Esophagus (tissue), 2 donors: ENCODE measurements at regions not wholly inside any gene's neighbourhood (a gene's known extent, or its start where the extent isn't known, plus 50 kb on each side); places are given as distances from the start of the nearest gene placed in this dataset.
"Not testable (repeated sequence)": the region's sequence is repeated elsewhere in the genome, so short reads cannot be mapped to it uniquely, and the experiment has no call there.

ENCODE experiments used
- H3K27ac ChIP-seq, 2 donors: one replicate each; pipeline ENCODE4 v1.5.1; 2013; ENCODE audit warnings: low read depth in 2 of 2, mild to moderate bottlenecking in 2 of 2, inconsistent platforms in 1 of 2, low read length in 1 of 2, moderate library complexity in 1 of 2
- H3K27me3 ChIP-seq, 2 donors: one replicate each; pipeline ENCODE4 v1.6.1; 2013; ENCODE audit warnings: low read length in 2 of 2, control low read depth in 1 of 2, mild to moderate bottlenecking in 1 of 2; ENCODE audit not compliant: insufficient read depth in 2 of 2, control insufficient read depth in 1 of 2
- H3K36me3 ChIP-seq, 2 donors: one replicate each; pipeline ENCODE4 v1.6.1; 2013; ENCODE audit warnings: low read length in 1 of 2; ENCODE audit not compliant: control insufficient read depth in 2 of 2, insufficient read depth in 2 of 2
- H3K4me1 ChIP-seq, 2 donors: one replicate each; pipeline ENCODE4 v1.6.1; 2013; ENCODE audit warnings: low read length in 1 of 2; ENCODE audit not compliant: control insufficient read depth in 2 of 2, insufficient read depth in 2 of 2
- H3K4me3 ChIP-seq, 2 donors: one replicate each; pipeline ENCODE4 v1.5.1; 2013; ENCODE audit warnings: low read length in 2 of 2, mild to moderate bottlenecking in 2 of 2, low read depth in 1 of 2, moderate library complexity in 1 of 2
- H3K9me3 ChIP-seq, 2 donors: one replicate each; pipeline ENCODE4 v1.6.1; 2013; ENCODE audit warnings: mild to moderate bottlenecking in 2 of 2, low read depth in 1 of 2, low read length in 1 of 2, moderate library complexity in 1 of 2; ENCODE audit not compliant: control insufficient read depth in 2 of 2, insufficient read depth in 1 of 2
- WGBS, 2 donors: extraction: QIAGEN DNeasy Blood & Tissue Kit; methylation state at CpG; one replicate each; pipeline ENCODE4 v1.1.7; 2013; 5-methylcytosine and 5-hydroxymethylcytosine counted together
- donor health status: healthy with polysubstance abuse.
- donor health status: Bipolar disorder and iron deficiency.

DNA sequence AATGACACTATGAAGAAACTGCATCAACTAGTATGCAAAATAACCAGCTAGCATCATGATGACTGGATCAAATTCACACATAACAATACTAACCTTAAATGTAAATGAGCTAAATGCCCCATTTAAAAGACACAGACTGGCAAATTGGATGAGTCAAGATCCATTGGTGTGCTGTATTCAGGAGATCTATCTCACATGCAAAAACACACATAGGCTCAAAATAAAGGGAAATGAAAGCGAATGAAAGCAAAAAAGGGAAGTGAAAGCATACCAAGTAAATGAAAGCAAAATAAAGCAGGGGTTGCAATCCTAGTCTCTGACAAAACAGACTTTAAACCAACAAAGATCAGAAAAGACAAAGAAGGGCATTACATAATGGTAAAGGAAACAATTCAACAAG lies 272.3 kb upstream of the ECI2 start:
- not testable (repeated sequence) for H3K27me3 ChIP-seq, H3K9me3 ChIP-seq, H3K36me3 ChIP-seq, H3K4me1 ChIP-seq, H3K4me3 ChIP-seq, H3K27ac ChIP-seq
- 76 to 77% methylated on average over 1 of the region's 1 CpG for WGBS, 2 donors

DNA sequence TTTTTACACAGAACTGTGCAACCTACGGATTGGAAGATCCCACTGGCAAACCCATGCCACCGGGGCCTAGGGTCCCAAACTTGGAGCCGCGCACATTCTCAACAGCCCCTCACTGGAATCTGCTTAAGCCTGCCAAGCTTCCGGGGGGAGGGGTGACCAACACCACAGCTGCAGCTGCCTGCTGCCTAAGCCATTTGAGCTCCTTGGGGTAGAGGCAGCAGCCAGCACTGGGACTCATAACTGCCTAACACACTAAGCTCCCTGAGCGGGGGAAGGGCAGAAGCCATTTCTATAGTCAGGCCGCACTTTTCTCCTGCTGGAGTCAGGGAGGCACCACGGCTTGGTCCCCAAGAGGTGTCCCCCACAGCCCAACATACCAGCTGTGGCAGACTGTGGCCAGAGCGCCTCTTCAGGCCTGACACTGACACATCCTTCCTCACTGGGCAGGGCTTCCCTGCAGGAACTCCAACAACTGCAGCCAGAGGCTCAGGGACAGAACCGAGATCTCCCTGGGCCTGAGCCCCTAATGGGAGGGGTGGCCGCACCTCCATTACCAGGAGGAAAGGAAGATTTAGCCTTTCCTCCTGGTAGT lies 270.3 kb upstream of the ECI2 start:
- Histone ChIP-seq H3K4me1 (peaks cover 9 to 10% of the 10 kb centered on the region in 2 donors), H3K4me3 (no peak overlapping the region), H3K9me3 (no peaks in the 10 kb centered on the region), H3K36me3 (no peaks in the 10 kb centered on the region), H3K27me3 (no peaks in the 10 kb centered on the region), H3K27ac (no peak overlapping the region)
- 81 to 82% methylated on average over 11 of the region's 11 CpGs for WGBS, 2 donors

DNA sequence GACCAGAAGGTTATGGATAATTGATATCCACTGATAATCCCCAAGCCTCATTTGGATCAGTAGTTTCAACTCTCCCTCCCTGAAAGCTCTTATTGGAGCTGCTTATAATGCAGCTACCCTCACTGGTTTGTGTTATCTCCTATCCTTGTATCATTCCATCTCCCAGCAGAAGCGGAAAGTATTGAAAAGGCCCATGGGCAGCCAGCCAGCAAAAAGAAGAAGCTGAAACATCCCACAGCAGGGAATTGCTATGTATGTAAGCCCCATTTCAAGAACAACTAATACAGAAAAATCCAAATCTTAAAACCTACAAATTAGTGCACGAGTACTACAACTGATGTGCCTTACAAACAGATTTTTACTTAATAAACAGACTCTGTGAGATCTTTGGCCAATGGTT lies 269.0 kb upstream of the ECI2 start:
- Histone ChIP-seq H3K9me3 (no peaks in the 10 kb centered on the region), H3K27ac (no peak overlapping the region), H3K27me3 (no peaks in the 10 kb centered on the region), H3K4me3 (no peak overlapping the region), H3K4me1 (peaks cover 9 to 10% of the 10 kb centered on the region in 2 donors), H3K36me3 (no peaks in the 10 kb centered on the region)
- 81 to 87% methylated on average over 2 of the region's 2 CpGs for WGBS, 2 donors

DNA sequence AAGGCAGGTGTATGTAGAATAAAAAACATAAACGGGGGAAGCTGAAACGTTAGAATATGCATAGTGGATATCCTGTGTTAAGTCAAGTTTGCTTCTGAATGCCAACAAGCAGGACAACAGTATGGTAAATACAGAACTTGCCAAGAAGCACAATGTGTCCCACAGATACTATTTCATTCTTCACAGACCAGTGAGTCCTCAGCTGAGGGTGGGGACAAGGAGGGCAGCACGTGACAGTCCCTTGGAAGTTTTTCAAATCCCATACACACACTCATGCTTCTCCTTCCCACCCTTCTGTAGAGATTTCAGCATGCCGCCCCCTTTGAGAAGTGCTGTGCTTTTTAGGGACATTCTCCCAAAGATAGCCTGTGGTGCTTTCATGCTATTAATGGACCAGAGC lies 268.5 kb upstream of the ECI2 start:
- no peaks in the 10 kb centered on the region for H3K9me3 ChIP-seq
- H3K36me3 ChIP-seq = no peaks in the 10 kb centered on the region
- 67 to 73% methylated on average over 4 of the region's 4 CpGs for WGBS, 2 donors
- peaks cover 9 to 10% of the 10 kb centered on the region in 2 donors for H3K4me1 ChIP-seq
- H3K4me3 ChIP-seq = no peak overlapping the region
- no peaks in the 10 kb centered on the region for H3K27me3 ChIP-seq
- no peak overlapping the region for H3K27ac ChIP-seq

DNA sequence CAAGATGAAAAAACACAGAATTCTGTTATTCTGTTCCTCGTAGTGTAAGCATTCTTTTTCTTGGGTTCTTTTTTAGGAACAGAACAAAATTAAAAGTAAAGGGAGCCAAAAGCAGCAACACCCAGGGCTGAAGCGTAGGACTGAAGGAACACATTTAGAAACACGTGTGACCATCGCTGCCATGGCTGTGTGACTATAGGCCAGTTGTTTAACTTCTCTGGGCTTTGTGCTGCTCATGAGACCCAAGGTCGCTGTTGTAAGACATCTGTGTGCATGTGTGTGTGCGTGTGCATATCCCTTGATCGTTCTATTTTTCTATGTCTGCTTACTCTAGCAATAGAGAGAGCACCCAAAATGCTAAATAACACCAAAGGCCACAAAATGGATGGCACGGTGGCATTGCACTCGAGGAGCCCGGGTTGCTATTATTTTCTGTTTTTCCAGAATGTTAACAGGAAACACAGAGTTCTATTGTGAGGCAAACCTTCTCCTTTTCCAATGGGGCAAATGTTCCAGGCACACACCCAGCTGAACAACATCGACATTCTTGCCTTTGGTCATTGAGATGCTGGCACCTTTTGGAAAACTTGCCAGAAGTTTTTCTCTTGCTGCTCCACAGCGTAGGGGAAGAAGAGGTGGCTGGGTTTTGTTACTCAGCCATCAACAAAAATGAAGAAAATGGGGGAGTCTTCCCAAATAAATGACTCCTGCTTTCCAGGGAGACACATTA lies 267.8 kb upstream of the ECI2 start:
- no peaks in the 10 kb centered on the region for H3K36me3 ChIP-seq
- peaks cover 9 to 10% of the 10 kb centered on the region in 2 donors for H3K4me1 ChIP-seq
- 78 to 83% methylated on average over 12 of the region's 12 CpGs for WGBS, 2 donors
- H3K9me3 ChIP-seq = no peaks in the 10 kb centered on the region
- no peaks in the 10 kb centered on the region for H3K27me3 ChIP-seq
- no peak overlapping the region for H3K4me3 ChIP-seq
- H3K27ac ChIP-seq = no peak overlapping the region

DNA sequence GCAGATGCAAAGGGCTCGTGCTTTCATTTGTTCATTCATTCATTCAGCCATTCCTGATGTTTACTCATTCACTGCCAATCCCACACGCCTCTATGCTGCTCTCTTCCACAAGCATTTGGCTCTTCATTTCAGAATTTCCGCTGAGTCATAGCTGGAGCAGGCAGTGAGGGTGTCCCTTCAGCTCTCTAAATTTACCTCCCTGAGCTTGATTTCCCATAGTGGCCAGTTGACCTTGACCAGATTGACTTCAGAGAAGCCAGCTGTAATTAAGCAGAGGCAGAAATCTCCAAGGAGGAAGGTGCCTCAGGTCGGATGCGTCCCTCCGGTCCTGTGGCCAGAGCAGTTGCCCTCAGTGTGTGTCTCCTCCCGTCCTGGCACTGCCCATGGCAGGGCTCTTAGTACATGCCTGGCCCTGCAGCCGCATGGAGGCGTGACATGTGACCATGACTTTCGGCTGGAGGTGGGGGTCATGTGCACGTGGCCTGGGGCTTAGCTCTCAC lies 267.2 kb upstream of the ECI2 start:
- Histone ChIP-seq H3K9me3 (no peaks in the 10 kb centered on the region), H3K4me1 (peaks cover 9 to 10% of the 10 kb centered on the region in 2 donors), H3K27me3 (no peaks in the 10 kb centered on the region), H3K27ac (no peak overlapping the region), H3K36me3 (no peaks in the 10 kb centered on the region), H3K4me3 (no peak overlapping the region)
- WGBS, 2 donors = 34 to 40% methylated on average over 11 of the region's 11 CpGs

DNA sequence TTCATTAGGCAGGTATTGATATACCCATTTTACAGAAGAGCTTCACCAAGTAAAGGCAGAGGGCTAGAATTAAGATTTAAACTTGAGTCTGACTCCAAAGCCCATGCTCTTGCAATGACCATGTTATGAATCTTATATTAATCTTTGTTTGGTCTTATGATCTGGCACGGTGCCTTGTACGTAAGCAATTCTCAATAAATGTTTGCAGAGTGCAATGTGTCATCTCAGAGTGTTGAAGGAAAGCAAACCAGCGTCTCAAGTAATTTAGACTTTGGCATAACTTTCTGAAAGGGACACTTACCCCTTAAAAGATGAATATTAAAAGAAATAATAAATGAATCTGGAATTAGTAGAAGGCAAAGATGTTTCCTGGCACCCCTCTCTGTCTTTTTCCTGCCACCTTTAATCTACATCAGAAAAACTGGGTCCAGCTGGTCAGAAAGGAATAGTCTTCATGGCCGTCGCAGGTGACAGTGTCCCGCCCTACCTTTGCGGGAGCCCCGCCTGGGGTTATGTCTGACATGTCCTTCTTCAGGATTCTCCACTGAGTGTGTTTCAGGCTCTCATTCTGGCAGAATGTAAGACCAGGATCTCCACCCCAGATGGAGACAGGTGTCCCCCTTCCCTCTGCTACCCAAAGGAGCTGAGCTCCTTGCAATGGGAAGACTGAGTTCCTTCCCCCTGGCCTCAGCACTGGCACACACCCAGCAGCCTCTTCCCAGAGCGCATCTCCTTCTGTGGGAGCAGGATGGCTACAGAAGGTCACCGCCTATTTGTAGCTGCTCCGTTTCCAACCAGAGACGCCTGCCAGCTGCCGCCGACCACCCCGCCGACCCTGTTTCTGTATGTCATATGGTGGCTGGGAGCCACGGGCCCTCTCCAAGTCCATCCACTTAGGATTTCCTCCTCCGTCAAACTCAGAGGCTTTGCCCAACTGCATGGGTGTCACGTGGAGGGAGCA lies 266.3 kb upstream of the ECI2 start:
- no peak overlapping the region for H3K4me3 ChIP-seq
- H3K9me3 ChIP-seq = no peaks in the 10 kb centered on the region
- no peaks in the 10 kb centered on the region for H3K27me3 ChIP-seq
- peak overlapping the region in 1 of 2 donors; percentile 53 for H3K27ac ChIP-seq
- peaks cover 9 to 10% of the 10 kb centered on the region in 2 donors for H3K4me1 ChIP-seq
- H3K36me3 ChIP-seq = no peaks in the 10 kb centered on the region
- 59 to 60% methylated on average over 19 of the region's 19 CpGs for WGBS, 2 donors

DNA sequence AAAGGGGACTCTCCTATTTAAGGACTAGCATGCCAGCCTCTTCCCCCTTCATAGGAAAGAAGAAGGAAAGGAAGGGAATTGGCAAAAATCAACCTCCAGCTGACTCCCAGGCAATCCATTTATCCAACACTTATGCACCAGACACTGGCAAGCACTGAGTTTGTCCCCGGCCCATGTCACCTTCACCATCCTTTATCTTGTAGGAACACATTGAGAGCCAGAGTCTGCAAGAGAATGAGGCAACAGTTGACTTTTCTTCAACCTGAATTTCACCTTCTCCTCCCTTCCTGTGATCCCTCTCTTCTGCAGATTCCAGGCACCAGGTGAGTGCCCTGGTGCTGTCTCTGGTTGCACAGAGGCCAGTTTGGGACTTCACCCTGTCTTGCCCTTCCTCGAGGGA lies 264.3 kb upstream of the ECI2 start:
- 74 to 86% methylated on average over 2 of the region's 2 CpGs for WGBS, 2 donors
- H3K27me3 ChIP-seq = no peaks in the 10 kb centered on the region
- no peaks in the 10 kb centered on the region for H3K9me3 ChIP-seq
- peaks cover 9 to 10% of the 10 kb centered on the region in 2 donors for H3K4me1 ChIP-seq
- no peak overlapping the region for H3K4me3 ChIP-seq
- H3K36me3 ChIP-seq = no peaks in the 10 kb centered on the region
- H3K27ac ChIP-seq = no peak overlapping the region

DNA sequence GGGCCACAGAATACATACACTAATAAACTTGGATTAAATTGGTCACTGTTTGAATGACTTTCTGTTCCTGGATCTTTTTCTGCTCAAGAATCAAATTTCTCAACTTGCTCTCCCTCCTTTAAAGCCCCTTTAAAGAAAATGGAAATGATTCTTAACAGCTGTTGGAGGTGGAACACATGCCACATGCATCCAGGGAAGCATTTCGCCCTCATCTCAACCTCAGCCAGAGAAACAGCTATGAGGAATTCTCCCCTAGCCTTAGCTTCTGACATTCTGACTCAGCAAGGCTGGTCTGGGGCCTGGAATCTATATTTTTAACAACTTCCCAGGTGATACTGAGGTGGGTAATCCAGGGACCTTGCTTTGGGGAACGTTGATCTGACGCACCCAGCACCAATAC lies 263.4 kb upstream of the ECI2 start:
- peaks cover 9 to 10% of the 10 kb centered on the region in 2 donors for H3K4me1 ChIP-seq
- no peak overlapping the region for H3K4me3 ChIP-seq
- H3K27me3 ChIP-seq = no peaks in the 10 kb centered on the region
- 87 to 88% methylated on average over 3 of the region's 3 CpGs for WGBS, 2 donors
- H3K27ac ChIP-seq = no peak overlapping the region
- no peaks in the 10 kb centered on the region for H3K36me3 ChIP-seq
- no peaks in the 10 kb centered on the region for H3K9me3 ChIP-seq
